Breast epithelium (tissue), 4 donors: ENCODE measurements at regions not wholly inside any gene's neighbourhood (a gene's known extent, or its start where the extent isn't known, plus 50 kb on each side); places are given as distances from the start of the nearest gene placed in this dataset.

ENCODE experiments used
- DNase-seq, 2 donors: peaks; one replicate each; pipeline ENCODE4 v3.0.0-alpha.2; 2019; ENCODE audit warnings: low spot score in 2 of 2
- H3K27ac ChIP-seq, 2 donors: fragments of 200-600 bp; sonication (generic) in 1 of 2; one replicate each; pipeline ENCODE4 v1.5.1; 2016 to 2019; ENCODE audit warnings: mild to moderate bottlenecking in 1 of 2
- H3K27me3 ChIP-seq, 2 donors: fragments of 200-600 bp; sonication (generic) in 1 of 2; one replicate each; pipeline versions ENCODE4 v1.5.1 to v1.6.0; 2017 to 2019; ENCODE audit warnings: control low read depth in 1 of 2, mild to moderate bottlenecking in 1 of 2
- H3K36me3 ChIP-seq: fragments of 200-600 bp; one replicate; pipeline ENCODE4 v1.5.1; 2019
- H3K4me1 ChIP-seq, 2 donors: fragments of 200-600 bp; sonication (generic); one replicate each; pipeline ENCODE4 v1.5.1; 2016 to 2019; ENCODE audit warnings: control low read depth in 1 of 2
- H3K4me3 ChIP-seq, 3 donors: fragments of 200-600 bp; sonication (generic); 1 replicate in 2 of 3; 2 replicates in 1 of 3; pipeline ENCODE4 v1.5.1; 2016 to 2019; ENCODE audit warnings: mild to moderate bottlenecking in 3 of 3, moderate library complexity in 2 of 3
- H3K9me3 ChIP-seq, 2 donors: fragments of 200-600 bp; sonication (generic) in 1 of 2; one replicate each; pipeline ENCODE4 v1.5.1; 2016 to 2019; ENCODE audit warnings: control low read depth in 1 of 2
- CTCF ChIP-seq, 3 donors: fragments of 450-650 bp; IDR thresholded peaks; one replicate each; pipeline ENCODE4 v1.5.1; 2016 to 2017; ENCODE audit warnings: antibody characterized with exemption in 3 of 3, mild to moderate bottlenecking in 3 of 3, moderate library complexity in 3 of 3
- POLR2A ChIP-seq: fragments of 450-650 bp; IDR thresholded peaks from one replicate; pipeline ENCODE4 v1.6.1; 2016; ENCODE audit warnings: antibody characterized with exemption, mild to moderate bottlenecking, moderate library complexity
- POLR2AphosphoS5 ChIP-seq, 3 donors: sonication (generic); formaldehyde crosslinking; IDR thresholded peaks; one replicate each; pipeline ENCODE4 v1.6.1; 2017; ENCODE audit warnings: antibody characterized with exemption in 3 of 3
- intact Hi-C: fragments of 100-400 bp; cut with DNase I; formaldehyde crosslinking; loops from one replicate; pipeline ENCODE4 v1.15.1; 2023; ENCODE audit warnings: low total_unique reads

GRCh38 chr18:29309366-29309765 lies 1132.4 kb upstream of the CDH2 start:
- intact Hi-C loops = no loop called here
- no peaks in the 10 kb centered on the region for H3K4me1 ChIP-seq
- H3K9me3 ChIP-seq = no peaks in the 10 kb centered on the region
- H3K4me3 ChIP-seq = no peak overlapping the region
- H3K27ac ChIP-seq = no peak overlapping the region
- TF ChIP-seq CTCF (IDR thresholded peaks at IDR 0.05) (no peak), POLR2A (no peak), POLR2AphosphoS5 (IDR thresholded peaks at IDR 0.05) (no peak)
- DNase-seq = no peak
- no peaks in the 10 kb centered on the region for H3K27me3 ChIP-seq
- no peaks in the 10 kb centered on the region for H3K36me3 ChIP-seq

GRCh38 chr18:29307982-29308381 lies 1131.1 kb upstream of the CDH2 start:
- TF ChIP-seq POLR2A (no peak), CTCF (IDR thresholded peaks at IDR 0.05) (no peak), POLR2AphosphoS5 (IDR thresholded peaks at IDR 0.05) (no peak)
- H3K4me1 ChIP-seq = no peaks in the 10 kb centered on the region
- H3K27ac ChIP-seq = no peak overlapping the region
- intact Hi-C loops = no loop called here
- no peaks in the 10 kb centered on the region for H3K9me3 ChIP-seq
- H3K36me3 ChIP-seq = no peaks in the 10 kb centered on the region
- H3K27me3 ChIP-seq = no peaks in the 10 kb centered on the region
- DNase-seq = no peak
- no peak overlapping the region for H3K4me3 ChIP-seq

GRCh38 chr18:29307231-29307630 lies 1130.3 kb upstream of the CDH2 start:
- Histone ChIP-seq H3K36me3 (no peaks in the 10 kb centered on the region), H3K27ac (no peak overlapping the region), H3K9me3 (no peaks in the 10 kb centered on the region), H3K4me1 (no peaks in the 10 kb centered on the region), H3K27me3 (no peaks in the 10 kb centered on the region), H3K4me3 (no peak overlapping the region)
- no peak for TF ChIP-seq POLR2A
- no peak for TF ChIP-seq POLR2AphosphoS5 (IDR thresholded peaks at IDR 0.05)
- TF ChIP-seq CTCF (IDR thresholded peaks at IDR 0.05) = no peak
- DNase-seq = no peak
- intact Hi-C loops = no loop called here

- H3K27me3 ChIP-seq = no peaks in the 10 kb centered on the region
- no peak for DNase-seq
- no peaks in the 10 kb centered on the region for H3K4me1 ChIP-seq
- H3K36me3 ChIP-seq = no peaks in the 10 kb centered on the region
- H3K27ac ChIP-seq = no peak overlapping the region
- no peaks in the 10 kb centered on the region for H3K9me3 ChIP-seq
- TF ChIP-seq POLR2AphosphoS5 (IDR thresholded peaks at IDR 0.05) (no peak), CTCF (IDR thresholded peaks at IDR 0.05) (no peak), POLR2A (no peak)
- intact Hi-C loops = no loop called here
- H3K4me3 ChIP-seq = no peak overlapping the region
These were observed 1128.6 kb upstream of the CDH2 start for GRCh38 chr18:29305516-29305915.

GRCh38 chr18:29301048-29301447 lies 1124.1 kb upstream of the CDH2 start:
- no peak for DNase-seq
- Histone ChIP-seq H3K4me3 (no peak overlapping the region), H3K27me3 (no peaks in the 10 kb centered on the region), H3K4me1 (no peaks in the 10 kb centered on the region), H3K27ac (no peak overlapping the region), H3K36me3 (no peaks in the 10 kb centered on the region), H3K9me3 (no peaks in the 10 kb centered on the region)
- intact Hi-C loops = no loop called here
- TF ChIP-seq POLR2AphosphoS5 (IDR thresholded peaks at IDR 0.05) (no peak), CTCF (IDR thresholded peaks at IDR 0.05) (no peak), POLR2A (no peak)
